ENCODE measurements at regions not wholly inside any gene's neighbourhood (a gene's known extent, or its start where the extent isn't known, plus 50 kb on each side); places are given as distances from the start of the nearest gene placed in this dataset.
"Not testable (repeated sequence)": the region's sequence is repeated elsewhere in the genome, so short reads cannot be mapped to it uniquely, and the experiment has no call there.

- Histone ChIP-seq H3K4me1 (ENCODE audit: low read length) (no peaks in the 10 kb centered on the region), H3K4me3 (ENCODE audit: low read length) (no peak overlapping the region), H4K20me1 (ENCODE audit: insufficient read depth, low read length) (no peaks in the 10 kb centered on the region), H3K27ac (ENCODE audit: low read length) (no peak overlapping the region), H3K9me2 (replicated peaks; ENCODE audit: insufficient read depth, low read length) (no peaks in the 10 kb centered on the region), H3K36me3 (replicated peaks; ENCODE audit: insufficient read depth, low read length) (no peaks in the 10 kb centered on the region), H3K9ac (ENCODE audit: low read length) (no peak overlapping the region), H3K27me3 (replicated peaks; ENCODE audit: insufficient read depth, low read length) (no peaks in the 10 kb centered on the region), H2AFZ (ENCODE audit: low read length) (no peak overlapping the region), H3F3A (ENCODE audit: insufficient read depth, low read length) (no peaks in the 10 kb centered on the region), H3K9me3 (replicated peaks; ENCODE audit: insufficient read depth, low read length) (no peaks in the 10 kb centered on the region), H3K4me2 (ENCODE audit: low read depth, low read length) (no peak overlapping the region), H3K79me2 (ENCODE audit: low read length) (no peaks in the 10 kb centered on the region)
- no peak for DNase-seq
- no peak for TF ChIP-seq EZH2phosphoT487 (IDR thresholded peaks at IDR 0.05; ENCODE audit: low read length)
- TF ChIP-seq CTCF (IDR thresholded peaks at IDR 0.05; ENCODE audit: low read length): no peak
- no peak for TF ChIP-seq EZH2 (optimal IDR thresholded peaks at IDR 0.05; ENCODE audit: low read depth, low read length)
Measured at GRCh38 chr4:189143263-189143952, 797.3 kb upstream of the FRG1 start.

GRCh38 chr4:189147005-189147929 is 793.4 kb upstream of the FRG1 start:
- H3K9ac ChIP-seq (ENCODE audit: low read length): no peak overlapping the region
- TF ChIP-seq EZH2 (optimal IDR thresholded peaks at IDR 0.05; ENCODE audit: low read depth, low read length): no peak
- no peak for TF ChIP-seq CTCF (IDR thresholded peaks at IDR 0.05; ENCODE audit: low read length)
- no peak for TF ChIP-seq EZH2phosphoT487 (IDR thresholded peaks at IDR 0.05; ENCODE audit: low read length)

GRCh38 chr4:189155083-189155482 is 785.6 kb upstream of the FRG1 start:
- H3K9ac ChIP-seq (ENCODE audit: low read length); H3K79me2 ChIP-seq (ENCODE audit: low read length); H2AFZ ChIP-seq (ENCODE audit: low read length); H3K27ac ChIP-seq (ENCODE audit: low read length); H3K9me3 ChIP-seq (replicated peaks; ENCODE audit: insufficient read depth, low read length); H3K4me3 ChIP-seq (ENCODE audit: low read length); DNase-seq; H3K4me1 ChIP-seq (ENCODE audit: low read length); H3K36me3 ChIP-seq (replicated peaks; ENCODE audit: insufficient read depth, low read length); H3K27me3 ChIP-seq (replicated peaks; ENCODE audit: insufficient read depth, low read length); H3F3A ChIP-seq (ENCODE audit: insufficient read depth, low read length); H3K4me2 ChIP-seq (ENCODE audit: low read depth, low read length); H3K9me2 ChIP-seq (replicated peaks; ENCODE audit: insufficient read depth, low read length); H4K20me1 ChIP-seq (ENCODE audit: insufficient read depth, low read length): not testable (repeated sequence)

More at GRCh38 chr4:189147005-189147929, 793.4 kb upstream of the FRG1 start:
- no peak overlapping the region for H3K27ac ChIP-seq (ENCODE audit: low read length)
- no peaks in the 10 kb centered on the region for H4K20me1 ChIP-seq (ENCODE audit: insufficient read depth, low read length)
- H3K36me3 ChIP-seq (replicated peaks; ENCODE audit: insufficient read depth, low read length): no peaks in the 10 kb centered on the region
- H3F3A ChIP-seq (ENCODE audit: insufficient read depth, low read length): no peaks in the 10 kb centered on the region
- no peak overlapping the region for H3K4me3 ChIP-seq (ENCODE audit: low read length)
- no peak overlapping the region for H2AFZ ChIP-seq (ENCODE audit: low read length)
- H3K27me3 ChIP-seq (replicated peaks; ENCODE audit: insufficient read depth, low read length): no peaks in the 10 kb centered on the region
- DNase-seq: no peak
- no peaks in the 10 kb centered on the region for H3K4me1 ChIP-seq (ENCODE audit: low read length)
- no peaks in the 10 kb centered on the region for H3K9me2 ChIP-seq (replicated peaks; ENCODE audit: insufficient read depth, low read length)
- H3K79me2 ChIP-seq (ENCODE audit: low read length): no peaks in the 10 kb centered on the region
- no peaks in the 10 kb centered on the region; the same call in 1 of the 2 replicates for H3K9me3 ChIP-seq (replicated peaks; ENCODE audit: insufficient read depth, low read length)
- no peak overlapping the region for H3K4me2 ChIP-seq (ENCODE audit: low read depth, low read length)
